ENCODE measurements at regions not wholly inside any gene's neighbourhood (a gene's known extent, or its start where the extent isn't known, plus 50 kb on each side); places are given as distances from the start of the nearest gene placed in this dataset.

DNA sequence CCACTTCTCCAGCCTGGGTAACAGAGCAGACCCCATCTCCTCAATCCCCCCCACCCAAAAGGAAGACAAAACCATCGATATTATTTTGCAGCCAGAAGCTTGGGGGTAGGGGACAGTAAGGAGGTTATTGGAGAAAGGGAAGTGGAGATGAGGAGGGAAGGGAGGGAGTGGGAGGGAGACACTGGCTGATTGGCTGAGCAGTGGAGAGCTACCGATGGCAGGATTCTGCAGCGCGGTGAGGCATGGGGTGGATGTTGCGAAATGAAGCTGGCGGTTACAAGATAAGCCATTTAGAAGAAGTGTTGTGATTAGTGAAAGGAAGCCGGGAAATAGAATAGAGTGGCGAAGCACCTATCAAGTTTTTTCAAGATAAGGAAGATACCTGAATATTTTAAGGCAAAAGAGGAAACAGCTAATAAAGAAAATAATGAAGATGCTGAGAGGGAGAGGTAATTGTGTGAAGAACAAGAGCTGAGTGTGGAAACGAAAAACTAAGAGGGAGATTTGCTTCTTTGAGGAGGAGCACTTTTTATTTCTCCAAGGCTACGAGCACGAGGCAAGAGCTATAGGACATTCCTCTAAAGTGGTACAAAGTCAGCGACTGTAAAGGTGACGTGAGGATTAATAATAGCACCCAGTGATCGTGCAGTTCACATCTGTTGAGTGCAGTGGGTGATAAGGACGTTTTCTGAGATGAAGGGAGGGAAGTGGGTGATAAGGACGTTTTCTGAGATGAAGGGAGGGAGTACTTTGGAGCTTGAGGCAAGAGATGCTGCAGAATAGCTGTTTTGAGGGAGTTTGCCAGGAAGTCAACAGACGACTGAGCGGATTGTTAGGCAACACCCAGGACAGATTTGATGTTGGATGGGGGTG lies 103.2 kb upstream of the KIF26B start (continued):
- peak; percentile 99 for TF ChIP-seq CTBP1 (IDR thresholded peaks at IDR 0.05; ENCODE audit: borderline replicate concordance)
- no peak for TF ChIP-seq ZNF445 (CRISPR knock-in tag; IDR thresholded peaks at IDR 0.05; ENCODE audit: low read depth)
- TF ChIP-seq, protein P1, sequence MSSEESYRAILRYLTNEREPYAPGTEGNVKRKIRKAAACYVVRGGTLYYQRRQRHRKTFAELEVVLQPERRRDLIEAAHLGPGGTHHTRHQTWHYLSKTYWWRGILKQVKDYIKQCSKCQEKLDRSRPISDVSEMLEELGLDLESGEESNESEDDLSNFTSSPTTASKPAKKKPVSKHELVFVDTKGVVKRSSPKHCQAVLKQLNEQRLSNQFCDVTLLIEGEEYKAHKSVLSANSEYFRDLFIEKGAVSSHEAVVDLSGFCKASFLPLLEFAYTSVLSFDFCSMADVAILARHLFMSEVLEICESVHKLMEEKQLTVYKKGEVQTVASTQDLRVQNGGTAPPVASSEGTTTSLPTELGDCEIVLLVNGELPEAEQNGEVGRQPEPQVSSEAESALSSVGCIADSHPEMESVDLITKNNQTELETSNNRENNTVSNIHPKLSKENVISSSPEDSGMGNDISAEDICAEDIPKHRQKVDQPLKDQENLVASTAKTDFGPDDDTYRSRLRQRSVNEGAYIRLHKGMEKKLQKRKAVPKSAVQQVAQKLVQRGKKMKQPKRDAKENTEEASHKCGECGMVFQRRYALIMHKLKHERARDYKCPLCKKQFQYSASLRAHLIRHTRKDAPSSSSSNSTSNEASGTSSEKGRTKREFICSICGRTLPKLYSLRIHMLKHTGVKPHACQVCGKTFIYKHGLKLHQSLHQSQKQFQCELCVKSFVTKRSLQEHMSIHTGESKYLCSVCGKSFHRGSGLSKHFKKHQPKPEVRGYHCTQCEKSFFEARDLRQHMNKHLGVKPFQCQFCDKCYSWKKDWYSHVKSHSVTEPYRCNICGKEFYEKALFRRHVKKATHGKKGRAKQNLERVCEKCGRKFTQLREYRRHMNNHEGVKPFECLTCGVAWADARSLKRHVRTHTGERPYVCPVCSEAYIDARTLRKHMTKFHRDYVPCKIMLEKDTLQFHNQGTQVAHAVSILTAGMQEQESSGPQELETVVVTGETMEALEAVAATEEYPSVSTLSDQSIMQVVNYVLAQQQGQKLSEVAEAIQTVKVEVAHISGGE (CRISPR knock-in tag; IDR thresholded peaks at IDR 0.05): 0 out of 6 replicates have a peak, but pooled peaks of 1 of the 3 experiments have one; percentile 40
- peak; percentile 84 for TF ChIP-seq ELF4 (CRISPR knock-in tag; IDR thresholded peaks at IDR 0.05)
- TF ChIP-seq GTF2F1 (IDR thresholded peaks at IDR 0.05; ENCODE audit: low read depth, low read length): no peak
- TF ChIP-seq, protein P2, sequence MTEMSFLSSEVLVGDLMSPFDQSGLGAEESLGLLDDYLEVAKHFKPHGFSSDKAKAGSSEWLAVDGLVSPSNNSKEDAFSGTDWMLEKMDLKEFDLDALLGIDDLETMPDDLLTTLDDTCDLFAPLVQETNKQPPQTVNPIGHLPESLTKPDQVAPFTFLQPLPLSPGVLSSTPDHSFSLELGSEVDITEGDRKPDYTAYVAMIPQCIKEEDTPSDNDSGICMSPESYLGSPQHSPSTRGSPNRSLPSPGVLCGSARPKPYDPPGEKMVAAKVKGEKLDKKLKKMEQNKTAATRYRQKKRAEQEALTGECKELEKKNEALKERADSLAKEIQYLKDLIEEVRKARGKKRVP (CRISPR knock-in tag; IDR thresholded peaks at IDR 0.05): no peak
- peak; percentile 90 for TF ChIP-seq SPI1 (IDR thresholded peaks at IDR 0.05; ENCODE audit: borderline replicate concordance, low read depth, low read length)
- peak; percentile 38; the same call in 1 of the 2 replicates for TF ChIP-seq ZNF644 (tag; IDR thresholded peaks at IDR 0.05; ENCODE audit: low read depth)
- TF ChIP-seq, protein P3, sequence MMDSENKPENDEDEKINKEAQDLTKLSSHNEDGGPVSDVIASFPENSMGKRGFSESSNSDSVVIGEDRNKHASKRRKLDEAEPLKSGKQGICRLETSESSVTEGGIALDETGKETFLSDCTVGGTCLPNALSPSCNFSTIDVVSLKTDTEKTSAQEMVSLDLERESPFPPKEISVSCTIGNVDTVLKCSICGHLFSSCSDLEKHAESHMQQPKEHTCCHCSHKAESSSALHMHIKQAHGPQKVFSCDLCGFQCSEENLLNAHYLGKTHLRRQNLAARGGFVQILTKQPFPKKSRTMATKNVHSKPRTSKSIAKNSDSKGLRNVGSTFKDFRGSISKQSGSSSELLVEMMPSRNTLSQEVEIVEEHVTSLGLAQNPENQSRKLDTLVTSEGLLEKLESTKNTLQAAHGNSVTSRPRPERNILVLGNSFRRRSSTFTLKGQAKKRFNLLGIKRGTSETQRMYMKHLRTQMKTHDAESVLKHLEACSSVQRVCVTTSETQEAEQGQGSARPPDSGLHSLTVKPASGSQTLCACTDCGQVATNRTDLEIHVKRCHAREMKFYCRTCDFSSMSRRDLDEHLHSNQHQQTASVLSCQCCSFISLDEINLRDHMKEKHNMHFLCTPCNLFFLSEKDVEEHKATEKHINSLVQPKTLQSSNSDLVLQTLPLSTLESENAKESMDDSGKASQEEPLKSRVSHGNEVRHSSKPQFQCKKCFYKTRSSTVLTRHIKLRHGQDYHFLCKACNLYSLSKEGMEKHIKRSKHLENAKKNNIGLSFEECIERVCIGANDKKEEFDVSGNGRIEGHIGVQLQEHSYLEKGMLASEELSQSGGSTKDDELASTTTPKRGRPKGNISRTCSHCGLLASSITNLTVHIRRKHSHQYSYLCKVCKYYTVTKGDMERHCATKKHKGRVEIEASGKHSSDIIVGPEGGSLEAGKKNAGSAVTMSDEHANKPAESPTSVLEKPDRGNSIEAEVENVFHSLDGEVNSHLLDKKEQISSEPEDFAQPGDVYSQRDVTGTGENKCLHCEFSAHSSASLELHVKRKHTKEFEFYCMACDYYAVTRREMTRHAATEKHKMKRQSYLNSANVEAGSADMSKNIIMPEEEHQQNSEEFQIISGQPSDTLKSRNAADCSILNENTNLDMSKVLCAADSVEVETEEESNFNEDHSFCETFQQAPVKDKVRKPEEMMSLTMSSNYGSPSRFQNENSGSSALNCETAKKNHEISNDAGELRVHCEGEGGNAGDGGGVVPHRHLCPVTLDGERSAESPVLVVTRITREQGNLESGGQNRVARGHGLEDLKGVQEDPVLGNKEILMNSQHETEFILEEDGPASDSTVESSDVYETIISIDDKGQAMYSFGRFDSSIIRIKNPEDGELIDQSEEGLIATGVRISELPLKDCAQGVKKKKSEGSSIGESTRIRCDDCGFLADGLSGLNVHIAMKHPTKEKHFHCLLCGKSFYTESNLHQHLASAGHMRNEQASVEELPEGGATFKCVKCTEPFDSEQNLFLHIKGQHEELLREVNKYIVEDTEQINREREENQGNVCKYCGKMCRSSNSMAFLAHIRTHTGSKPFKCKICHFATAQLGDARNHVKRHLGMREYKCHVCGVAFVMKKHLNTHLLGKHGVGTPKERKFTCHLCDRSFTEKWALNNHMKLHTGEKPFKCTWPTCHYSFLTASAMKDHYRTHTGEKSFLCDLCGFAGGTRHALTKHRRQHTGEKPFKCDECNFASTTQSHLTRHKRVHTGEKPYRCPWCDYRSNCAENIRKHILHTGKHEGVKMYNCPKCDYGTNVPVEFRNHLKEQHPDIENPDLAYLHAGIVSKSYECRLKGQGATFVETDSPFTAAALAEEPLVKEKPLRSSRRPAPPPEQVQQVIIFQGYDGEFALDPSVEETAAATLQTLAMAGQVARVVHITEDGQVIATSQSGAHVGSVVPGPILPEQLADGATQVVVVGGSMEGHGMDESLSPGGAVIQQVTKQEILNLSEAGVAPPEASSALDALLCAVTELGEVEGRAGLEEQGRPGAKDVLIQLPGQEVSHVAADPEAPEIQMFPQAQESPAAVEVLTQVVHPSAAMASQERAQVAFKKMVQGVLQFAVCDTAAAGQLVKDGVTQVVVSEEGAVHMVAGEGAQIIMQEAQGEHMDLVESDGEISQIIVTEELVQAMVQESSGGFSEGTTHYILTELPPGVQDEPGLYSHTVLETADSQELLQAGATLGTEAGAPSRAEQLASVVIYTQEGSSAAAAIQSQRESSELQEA (IDR thresholded peaks at IDR 0.05; ENCODE audit: low read depth): peak; percentile 40; the same call in 1 of the 2 replicates
- peak; percentile 8; the same call in 1 of the 2 replicates for TF ChIP-seq YBX1 (IDR thresholded peaks at IDR 0.05)
- TF ChIP-seq ZBED1 (IDR thresholded peaks at IDR 0.05): no peak
- TF ChIP-seq MEF2D (tag; conservative IDR thresholded peaks at IDR 0.05; ENCODE audit: low read depth): peak; percentile 96
- peak; percentile 76; the same call in 1 of the 2 replicates for TF ChIP-seq ZNF57 (CRISPR knock-in tag; IDR thresholded peaks at IDR 0.05)
- TF ChIP-seq, protein P4, sequence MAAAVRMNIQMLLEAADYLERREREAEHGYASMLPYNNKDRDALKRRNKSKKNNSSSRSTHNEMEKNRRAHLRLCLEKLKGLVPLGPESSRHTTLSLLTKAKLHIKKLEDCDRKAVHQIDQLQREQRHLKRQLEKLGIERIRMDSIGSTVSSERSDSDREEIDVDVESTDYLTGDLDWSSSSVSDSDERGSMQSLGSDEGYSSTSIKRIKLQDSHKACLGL (CRISPR knock-in tag; IDR thresholded peaks at IDR 0.05; ENCODE audit: borderline replicate concordance, poor library complexity, severe bottlenecking): no peak

All from K562 (cell line).